OCI-LY3 (cell line): ENCODE measurements at regions not wholly inside any gene's neighbourhood (a gene's known extent, or its start where the extent isn't known, plus 50 kb on each side); places are given as distances from the start of the nearest gene placed in this dataset.

Experiments
- CTCF ChIP-seq: fragments of 200-600, 300-600 bp; sonication (generic); IDR thresholded peaks from 2 replicates; pipeline ENCODE4 v1.5.1; 2014; ENCODE audit warnings: antibody characterized with exemption, low read length, low read depth
- EZH2phosphoT487 ChIP-seq: fragments of 200-600 bp; shearing (Covaris generic); IDR thresholded peaks from 2 replicates; pipeline ENCODE4 v1.6.1; 2018; ENCODE audit warnings: antibody characterized with exemption, mixed run types, low read depth

- TF ChIP-seq CTCF (no peak), EZH2phosphoT487 (no peak)
These were observed 63.2 kb upstream of the WWC2 start for GRCh38 chr4:183035726-183036415.
